ENCODE measurements at regions not wholly inside any gene's neighbourhood (a gene's known extent, or its start where the extent isn't known, plus 50 kb on each side); places are given as distances from the start of the nearest gene placed in this dataset.

DNA sequence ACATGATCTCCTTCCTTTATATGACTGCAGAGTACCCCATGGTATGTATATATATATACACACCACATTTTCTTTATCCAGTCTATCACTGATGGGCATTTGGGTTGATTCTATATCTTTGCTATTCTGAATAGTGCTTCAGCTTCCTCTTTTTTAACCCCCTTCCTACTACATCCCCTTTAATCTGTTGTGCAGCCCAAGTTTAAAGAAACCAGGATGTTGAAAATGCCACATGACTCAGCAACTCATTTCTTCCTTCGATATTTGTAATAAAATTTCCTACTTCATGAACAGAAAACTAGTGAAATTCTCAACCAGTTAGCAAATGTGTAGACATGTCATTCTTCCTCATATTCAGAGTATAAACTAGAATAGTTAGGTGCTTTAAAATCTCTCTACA is 1245.7 kb upstream of the SORCS1 start:
- in situ Hi-C loops (cut with MboI; ENCODE audit: low sequenced_read_pairs): no loop called here

DNA sequence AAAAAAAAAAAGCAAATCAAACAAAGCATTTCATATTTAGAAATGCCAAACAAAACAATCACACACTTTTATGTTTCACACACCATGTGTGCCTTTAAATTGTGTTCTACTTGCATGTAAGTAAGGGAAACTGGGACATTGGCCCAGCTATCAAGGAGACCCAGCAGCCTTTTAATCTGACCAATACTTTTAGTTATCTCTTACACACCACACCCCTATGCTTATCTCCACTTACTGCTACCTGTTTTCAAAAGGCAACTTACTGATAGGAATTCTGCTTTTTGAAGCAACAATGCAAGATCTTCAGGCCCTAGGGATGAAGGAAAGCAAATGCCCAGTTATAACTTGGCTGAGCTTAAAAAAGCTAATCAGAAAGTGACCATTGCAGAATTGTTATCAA is 1244.8 kb upstream of the SORCS1 start:
- in situ Hi-C loops (cut with MboI; ENCODE audit: low sequenced_read_pairs): no loop called here

DNA sequence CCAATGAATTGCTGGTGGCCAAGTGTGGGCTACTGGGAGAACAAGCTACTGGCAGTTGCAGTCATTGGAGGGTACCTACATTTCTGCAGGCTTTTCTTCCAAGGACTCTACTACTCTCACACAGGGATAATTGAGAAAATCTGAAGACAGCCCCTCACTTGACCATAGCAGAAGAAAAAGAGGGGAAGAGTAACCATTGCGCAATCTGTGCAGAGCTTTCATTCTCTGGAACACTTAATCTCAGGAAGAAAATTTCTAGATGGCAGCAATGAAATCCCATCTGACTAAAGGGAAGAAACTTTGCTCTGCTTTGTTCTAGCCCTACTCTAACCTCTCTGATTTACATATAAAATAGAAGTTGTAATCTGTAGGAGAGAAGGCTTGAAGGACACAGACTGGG is 1239.6 kb upstream of the SORCS1 start:
- in situ Hi-C loops (cut with MboI; ENCODE audit: low sequenced_read_pairs): no loop called here

DNA sequence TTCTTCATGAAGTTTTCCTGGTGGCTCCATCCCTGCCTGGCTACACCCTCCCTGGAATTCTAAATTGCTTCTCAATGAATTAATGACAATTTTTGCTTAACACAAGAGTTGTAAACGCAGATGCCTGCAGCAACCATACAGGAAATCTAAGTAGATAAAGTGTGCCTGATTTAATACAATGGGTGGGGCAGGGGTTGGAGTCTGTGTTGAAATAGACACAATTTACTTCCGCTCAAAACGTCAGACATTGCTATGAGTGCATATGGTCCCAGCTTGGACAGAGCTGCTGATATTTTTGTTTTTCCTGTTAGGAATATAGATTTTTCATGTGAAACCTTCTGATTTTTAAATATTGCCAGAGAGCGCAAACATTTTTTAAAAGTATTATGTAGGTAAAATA is 1235.0 kb upstream of the SORCS1 start:
- in situ Hi-C loops (cut with MboI; ENCODE audit: low sequenced_read_pairs): no loop called here

DNA sequence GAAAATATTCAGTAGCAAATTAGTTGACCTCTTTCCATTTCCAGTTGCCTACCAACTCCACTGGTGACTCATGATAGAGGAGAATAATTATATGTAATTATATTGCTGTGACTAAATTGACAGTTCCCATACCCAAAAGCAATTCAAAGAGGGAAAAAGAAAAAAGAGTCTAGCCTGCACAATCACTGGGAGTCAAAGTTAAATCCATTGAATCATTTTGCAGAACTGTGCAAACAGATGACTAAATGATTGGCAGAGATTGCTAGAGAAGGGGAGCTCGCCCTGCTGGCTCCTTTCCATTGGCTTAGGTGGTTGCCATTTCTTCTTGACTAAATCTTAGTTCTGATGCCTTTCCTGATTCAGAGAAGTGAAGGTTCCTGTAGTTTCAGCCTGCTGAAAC is 1228.6 kb upstream of the SORCS1 start:
- in situ Hi-C loops (cut with MboI; ENCODE audit: low sequenced_read_pairs): no loop called here

DNA sequence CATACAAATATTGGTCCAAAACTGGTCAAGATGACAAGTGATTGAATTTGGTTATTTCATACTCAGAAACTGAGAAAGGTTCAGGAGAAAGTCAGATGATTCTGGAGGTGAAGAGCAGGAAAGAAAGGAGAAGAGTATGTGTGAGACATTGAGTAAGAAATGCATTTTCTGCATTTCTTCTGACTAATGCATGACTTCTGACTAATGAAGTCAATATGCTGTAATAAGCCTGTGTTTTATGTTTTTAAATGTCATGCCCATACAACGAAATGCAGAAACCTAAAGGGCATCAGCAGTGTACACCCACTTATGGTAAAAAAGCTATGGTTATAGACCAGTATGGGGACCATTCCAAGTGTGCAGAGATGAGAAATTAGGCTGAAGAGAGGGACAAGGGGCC is 1227.8 kb upstream of the SORCS1 start:
- in situ Hi-C loops (cut with MboI; ENCODE audit: low sequenced_read_pairs): no loop called here

DNA sequence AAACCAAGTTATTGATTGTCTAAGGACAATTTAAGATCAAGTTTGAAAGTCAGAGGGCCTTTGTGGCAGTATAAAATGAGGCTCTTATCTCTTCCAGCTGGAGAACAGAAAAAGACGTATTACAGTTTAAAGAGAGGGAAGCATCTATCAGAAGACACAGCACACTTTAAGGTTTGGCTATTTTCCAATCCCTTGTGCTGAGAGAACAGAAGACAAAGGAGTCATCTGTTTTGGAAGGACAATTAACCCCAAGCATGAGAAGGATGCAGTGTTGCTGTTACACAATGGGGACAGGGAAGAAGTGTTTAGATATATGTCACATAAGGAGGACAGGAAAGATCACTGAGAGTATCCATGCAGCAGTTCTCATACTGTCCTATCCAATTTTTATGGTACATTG is 1224.2 kb upstream of the SORCS1 start:
- in situ Hi-C loops (cut with MboI; ENCODE audit: low sequenced_read_pairs): no loop called here

DNA sequence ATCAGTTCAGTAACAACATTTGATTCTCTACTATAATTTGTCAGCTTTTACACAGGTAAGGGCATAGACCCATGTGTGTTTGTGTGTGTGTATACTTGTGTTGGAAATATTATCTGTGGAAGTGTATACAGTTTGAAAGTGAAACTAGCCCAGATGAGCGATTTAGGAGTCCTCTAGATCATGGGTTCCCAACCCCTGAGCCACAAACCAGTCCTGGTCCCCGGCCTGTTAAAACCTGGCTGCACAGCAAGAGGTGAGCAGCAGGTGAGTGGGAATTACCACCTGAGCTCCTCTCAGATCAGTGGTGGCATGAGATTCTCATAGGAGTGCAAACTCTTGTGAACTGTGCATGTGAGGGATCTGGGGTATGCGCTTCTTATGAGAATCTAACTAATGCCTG is 1221.5 kb upstream of the SORCS1 start:
- in situ Hi-C loops (cut with MboI; ENCODE audit: low sequenced_read_pairs): no loop called here

DNA sequence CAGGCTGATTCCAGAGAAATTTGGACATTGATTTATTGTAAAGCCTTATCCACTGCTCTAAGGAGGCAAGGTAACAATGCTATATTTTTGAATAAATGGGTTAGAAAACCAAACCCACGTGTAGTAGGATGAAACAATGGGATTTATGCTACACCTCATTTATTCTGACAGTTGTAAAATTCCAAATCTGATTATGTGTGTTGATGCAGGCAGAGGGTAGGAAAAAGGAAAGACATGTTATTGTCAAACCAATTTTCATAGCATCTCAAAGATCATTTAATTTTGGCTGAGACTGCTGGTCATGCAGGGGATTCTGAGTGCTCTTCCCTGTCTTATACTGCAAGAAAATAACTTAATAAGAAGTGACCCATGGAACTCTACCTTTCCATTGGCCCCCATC is 1219.9 kb upstream of the SORCS1 start:
- in situ Hi-C loops (cut with MboI; ENCODE audit: low sequenced_read_pairs): no loop called here

DNA sequence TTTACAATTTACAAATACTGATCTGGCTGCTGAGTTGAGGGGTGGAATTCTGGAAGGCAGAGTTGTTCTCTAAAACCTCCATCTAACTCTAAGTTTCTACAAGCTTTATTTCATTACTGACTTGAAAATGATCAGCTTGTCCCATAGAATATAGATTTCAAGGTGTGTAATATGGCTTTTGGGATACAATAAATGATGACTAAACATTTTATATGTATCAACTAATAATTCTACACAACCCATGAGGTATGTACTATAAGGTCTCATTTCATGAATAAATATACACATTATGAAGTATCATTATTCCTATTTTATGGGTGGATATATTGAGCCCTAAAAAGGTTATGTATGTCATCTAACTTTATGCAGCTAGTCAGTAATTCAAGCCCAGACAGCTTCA is 1214.3 kb upstream of the SORCS1 start:
- in situ Hi-C loops (cut with MboI; ENCODE audit: low sequenced_read_pairs): no loop called here

DNA sequence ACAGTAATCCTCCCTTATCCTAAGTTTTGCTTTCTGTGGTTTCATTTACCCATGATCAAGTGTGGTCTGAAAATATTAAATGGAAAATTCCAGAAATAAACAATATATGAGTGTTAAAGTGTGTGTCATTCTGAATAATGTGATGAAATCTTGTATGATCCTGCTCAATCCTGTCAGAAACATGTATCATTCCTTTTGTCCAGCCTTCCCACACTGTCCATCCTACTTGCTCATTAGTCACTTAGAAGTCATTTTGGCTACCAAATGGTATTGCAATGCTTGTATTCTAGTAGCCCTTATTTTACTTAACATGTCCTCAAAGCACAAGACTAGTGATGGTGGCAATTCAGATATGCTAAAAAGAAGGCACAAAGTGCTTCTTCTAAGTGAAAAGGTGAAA is 1211.2 kb upstream of the SORCS1 start:
- in situ Hi-C loops (cut with MboI; ENCODE audit: low sequenced_read_pairs): no loop called here

DNA sequence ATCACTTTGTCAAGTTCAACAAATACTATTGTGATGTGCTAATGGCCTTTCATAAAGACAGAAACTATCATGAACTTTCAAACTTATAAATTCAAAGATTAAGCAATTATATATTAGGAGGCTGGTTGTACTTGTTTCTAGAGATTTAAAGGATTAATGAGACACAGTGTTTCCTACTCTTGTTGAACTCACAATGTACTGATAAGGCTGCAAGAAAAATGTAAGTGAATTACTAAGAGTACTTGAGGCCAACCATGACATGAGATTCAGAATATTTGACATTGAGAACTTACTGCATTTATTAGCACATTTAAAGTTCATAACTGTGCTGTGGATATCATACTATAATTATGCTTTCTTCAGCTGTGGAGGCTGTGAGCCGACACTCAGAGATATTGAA is 1210.5 kb upstream of the SORCS1 start:
- in situ Hi-C loops (cut with MboI; ENCODE audit: low sequenced_read_pairs): no loop called here

DNA sequence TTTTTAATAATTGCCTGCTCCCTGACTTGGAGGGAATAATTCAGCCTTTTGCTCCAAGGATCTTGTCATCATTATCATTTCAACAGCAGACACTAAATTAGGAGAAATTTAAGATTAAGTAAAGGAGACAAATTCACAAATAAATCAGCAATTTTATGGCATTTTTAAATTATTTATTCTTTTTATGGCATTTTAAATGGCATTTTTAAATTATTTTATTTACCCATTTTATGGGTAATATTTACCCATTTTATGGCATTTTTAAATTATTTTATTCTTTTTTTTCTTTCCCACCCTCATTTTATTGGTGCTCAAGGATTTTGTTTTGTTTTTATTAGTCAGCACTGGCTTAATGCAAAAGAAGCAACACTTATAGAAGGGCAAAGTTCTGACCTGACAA is 1201.0 kb upstream of the SORCS1 start:
- in situ Hi-C loops (cut with MboI; ENCODE audit: low sequenced_read_pairs): no loop called here

DNA sequence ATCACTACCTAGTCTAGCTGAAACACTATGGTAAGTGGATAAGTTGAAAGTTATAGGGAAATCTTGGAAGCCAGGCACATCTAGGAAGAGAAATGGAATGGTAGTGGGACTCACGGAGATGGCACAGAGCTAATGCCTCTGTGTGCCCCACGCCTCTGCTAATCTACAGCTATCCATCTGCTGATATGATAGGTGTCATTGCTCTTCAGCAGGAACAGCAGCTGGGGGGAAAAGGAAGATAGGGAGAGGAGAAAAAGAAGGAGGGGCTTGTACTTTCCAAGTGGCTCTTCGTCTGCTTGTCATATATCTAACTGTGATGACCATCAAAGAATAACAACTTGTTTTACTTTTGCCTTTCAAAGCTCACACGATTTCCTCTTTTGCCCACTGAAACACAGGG is 1199.1 kb upstream of the SORCS1 start:
- in situ Hi-C loops (cut with MboI; ENCODE audit: low sequenced_read_pairs): no loop called here

DNA sequence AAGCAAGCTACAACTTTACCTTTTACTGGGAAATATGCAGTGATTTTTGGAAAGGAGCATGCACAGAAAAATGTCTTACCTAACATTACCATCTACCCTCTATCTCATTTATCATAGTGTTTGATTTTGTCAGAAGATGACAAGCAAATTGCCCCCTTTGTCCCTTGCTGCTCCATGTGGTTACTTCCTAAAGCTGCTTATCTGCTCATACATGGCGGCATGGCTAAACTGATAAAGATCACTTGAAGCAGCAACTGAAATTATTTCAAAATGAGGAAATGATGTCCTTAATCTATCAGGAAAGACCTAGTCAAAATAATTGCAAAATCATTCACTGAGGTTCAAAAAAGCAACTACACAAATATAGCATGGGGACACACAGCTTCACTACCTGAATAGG is 1198.5 kb upstream of the SORCS1 start:
- in situ Hi-C loops (cut with MboI; ENCODE audit: low sequenced_read_pairs): no loop called here

DNA sequence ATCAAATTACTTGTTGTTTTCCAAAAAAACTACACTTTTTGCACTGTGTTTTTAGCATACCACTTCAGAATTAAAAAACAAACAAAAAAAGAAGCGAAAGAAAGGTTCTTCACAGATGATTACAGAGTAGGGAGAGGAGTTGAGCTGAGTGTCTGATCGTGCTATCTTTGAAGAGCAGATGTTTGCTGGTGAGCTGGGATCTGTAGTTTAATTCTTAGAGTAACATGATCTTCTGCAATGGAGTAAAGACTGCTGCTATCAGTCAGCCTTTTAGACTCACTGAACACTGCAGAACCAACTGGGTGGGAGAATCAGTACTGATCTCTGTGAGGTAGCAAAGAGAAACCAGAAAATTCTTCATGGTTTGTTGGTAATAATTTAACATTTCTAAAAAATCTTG is 1197.8 kb upstream of the SORCS1 start:
- in situ Hi-C loops (cut with MboI; ENCODE audit: low sequenced_read_pairs): no loop called here

DNA sequence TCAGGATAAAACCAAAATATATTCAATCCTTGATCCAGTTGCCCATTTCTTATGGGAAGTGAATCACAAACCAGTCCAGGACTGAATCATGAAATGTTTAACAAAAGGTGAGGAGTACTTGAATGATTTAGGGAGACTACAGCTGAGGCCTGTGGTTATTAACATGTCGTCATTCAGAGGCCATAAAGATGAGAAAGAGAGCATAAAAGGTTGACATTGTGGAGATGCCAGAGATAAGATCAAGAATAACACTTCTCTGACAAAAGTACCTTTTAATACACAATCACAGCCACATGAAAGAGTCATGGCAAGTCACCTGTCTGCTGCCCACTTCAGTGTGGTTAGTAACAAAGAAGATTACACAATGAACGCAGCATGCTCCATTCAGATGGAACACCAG is 1195.7 kb upstream of the SORCS1 start:
- in situ Hi-C loops (cut with MboI; ENCODE audit: low sequenced_read_pairs): no loop called here

DNA sequence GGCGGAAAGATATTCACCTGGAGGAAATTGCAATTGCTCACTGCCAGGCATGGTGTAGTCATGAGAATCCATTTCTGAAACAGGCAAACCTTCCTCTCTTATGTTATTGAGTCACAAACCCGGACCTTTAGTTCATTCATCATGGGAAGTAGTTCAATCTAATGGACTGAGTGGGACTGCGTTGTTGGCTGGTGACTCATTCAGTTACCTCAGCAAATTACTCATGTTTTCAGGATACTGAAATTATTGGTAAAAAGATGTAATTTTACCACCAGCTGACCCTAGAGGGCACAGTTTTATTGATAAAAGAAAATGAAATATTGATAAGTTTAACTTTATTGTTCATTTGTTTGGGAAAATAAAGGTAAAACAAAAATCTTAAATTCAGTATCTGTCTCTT is 1194.4 kb upstream of the SORCS1 start:
- in situ Hi-C loops (cut with MboI; ENCODE audit: low sequenced_read_pairs): no loop called here

DNA sequence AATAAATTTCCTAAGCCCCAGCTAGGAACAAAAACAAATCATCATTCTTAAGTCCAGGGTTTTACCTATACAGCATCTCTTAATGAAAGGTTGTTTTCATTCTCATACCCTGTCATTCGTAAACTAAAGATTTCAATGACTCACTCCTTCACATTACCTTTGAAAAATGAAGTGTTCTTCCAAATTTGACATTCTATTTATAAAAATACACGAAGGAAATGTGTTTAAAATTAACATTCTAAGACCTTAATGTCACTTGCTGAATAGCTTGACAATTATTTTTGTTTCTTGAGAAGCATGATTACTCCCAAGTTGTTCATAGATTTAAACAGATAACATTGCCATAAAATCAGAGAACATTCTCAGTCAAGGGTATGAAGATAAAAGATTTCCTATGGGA is 1188.3 kb upstream of the SORCS1 start:
- in situ Hi-C loops (cut with MboI; ENCODE audit: low sequenced_read_pairs): no loop called here

DNA sequence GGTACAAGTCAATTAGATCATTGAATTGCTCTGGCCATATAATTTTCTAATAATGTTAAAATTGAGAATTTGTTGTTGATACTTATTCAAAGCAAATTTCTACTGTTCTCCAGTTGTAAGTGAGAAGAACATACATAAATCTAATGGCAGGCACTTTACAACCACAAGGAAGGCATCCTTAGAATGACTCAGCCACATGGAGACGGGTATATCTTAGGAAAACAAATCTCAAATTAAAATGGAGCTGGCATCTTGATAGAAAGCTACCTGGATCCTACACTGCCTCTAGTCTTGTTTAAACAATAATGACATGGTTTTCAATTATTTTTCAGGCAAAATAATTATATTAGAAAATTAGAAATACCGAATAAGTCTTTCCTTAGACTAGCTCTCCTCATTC is 1183.7 kb upstream of the SORCS1 start:
- in situ Hi-C loops (cut with MboI; ENCODE audit: low sequenced_read_pairs): no loop called here

DNA sequence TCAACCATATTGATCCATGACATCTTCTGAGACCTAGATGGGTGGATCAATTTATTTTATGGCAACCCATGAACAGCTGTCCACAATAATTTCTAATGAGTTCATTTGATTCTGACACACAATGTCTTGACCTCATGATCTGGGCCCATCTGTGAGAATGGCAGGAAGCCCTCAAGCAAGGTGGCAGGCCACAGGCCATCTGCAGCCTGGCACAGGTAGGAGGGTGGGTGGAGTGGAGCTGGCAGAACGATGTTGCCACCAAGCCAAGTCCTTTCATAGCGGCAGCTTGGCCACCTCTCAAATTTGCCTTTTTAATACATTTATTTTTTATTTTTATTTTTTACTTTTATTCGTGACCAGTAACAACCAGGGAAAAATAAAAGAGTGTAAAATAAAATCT is 1181.6 kb upstream of the SORCS1 start:
- in situ Hi-C loops (cut with MboI; ENCODE audit: low sequenced_read_pairs): no loop called here

DNA sequence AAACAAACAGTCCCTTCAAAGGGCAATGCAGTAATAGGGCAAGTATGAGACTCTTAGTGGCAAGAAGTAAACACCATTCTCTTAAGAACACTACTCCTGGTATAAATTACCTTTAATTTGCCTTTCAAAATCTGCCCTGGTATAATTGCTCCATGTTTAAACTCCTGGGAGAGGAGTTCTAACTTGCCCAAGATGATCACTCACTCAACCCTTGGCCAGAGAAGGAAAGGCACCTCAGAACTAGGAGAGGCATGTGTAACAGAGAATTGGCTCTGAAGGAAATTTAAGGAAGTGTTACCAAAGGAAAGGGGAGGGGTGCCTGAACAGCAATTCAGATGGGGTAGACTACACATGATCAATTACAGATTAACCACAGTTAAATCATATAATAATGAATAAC is 1173.6 kb upstream of the SORCS1 start:
- in situ Hi-C loops (cut with MboI; ENCODE audit: low sequenced_read_pairs): no loop called here

DNA sequence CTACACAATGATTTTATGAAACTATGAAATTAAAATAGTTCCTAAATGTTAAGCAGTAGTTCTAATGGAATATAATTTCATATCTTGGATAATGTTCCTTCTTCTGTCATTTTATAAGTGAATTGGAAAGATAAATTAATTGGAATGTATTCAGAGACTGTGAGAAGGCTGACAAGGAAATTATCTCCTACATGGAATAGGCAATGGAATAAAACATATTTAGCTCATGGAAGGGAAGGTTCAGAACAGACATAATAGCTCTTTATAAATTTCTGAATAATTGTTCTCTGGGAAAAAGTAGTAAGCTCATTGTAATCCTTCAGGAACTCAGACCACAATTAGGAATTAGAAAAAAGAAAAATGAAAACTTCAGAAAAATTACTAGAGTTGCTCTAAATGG is 1172.3 kb upstream of the SORCS1 start:
- in situ Hi-C loops (cut with MboI; ENCODE audit: low sequenced_read_pairs): no loop called here

DNA sequence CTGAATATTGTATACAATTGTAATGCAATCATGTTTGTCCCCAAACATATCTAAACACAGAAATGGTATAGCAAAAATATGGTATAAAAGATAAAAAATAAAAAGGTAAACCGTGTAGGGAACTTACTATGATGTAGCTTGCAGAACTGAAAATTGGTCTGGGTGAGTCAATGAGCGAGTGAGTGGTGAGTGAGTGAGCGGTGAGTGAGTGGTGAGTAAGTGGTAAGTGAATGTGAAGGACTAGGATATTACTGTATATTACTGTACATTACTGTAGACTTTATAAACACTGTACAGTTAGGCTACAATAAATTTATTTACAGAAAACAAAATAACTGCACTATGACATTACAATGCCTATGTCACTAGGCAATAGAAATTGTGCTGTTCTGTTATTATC is 1163.2 kb upstream of the SORCS1 start:
- in situ Hi-C loops (cut with MboI; ENCODE audit: low sequenced_read_pairs): no loop called here
